ENCODE measurements at regions not wholly inside any gene's neighbourhood (a gene's known extent, or its start where the extent isn't known, plus 50 kb on each side); places are given as distances from the start of the nearest gene placed in this dataset.

GRCh38 chr22:48209473-48210197 lies 1447.2 kb downstream of the TBC1D22A start:
- no peak for TF ChIP-seq CTCF (IDR thresholded peaks at IDR 0.05; ENCODE audit: low read depth, low read length, missing control alignments)
- no peak for DNase-seq (ENCODE audit: low read depth)
- H3K4me3 ChIP-seq (ENCODE audit: low read depth, low read length): no peak overlapping the region

GRCh38 chr22:48208894-48209293 lies 1446.4 kb downstream of the TBC1D22A start:
- no peak for DNase-seq (ENCODE audit: low read depth)
- no peak overlapping the region for H3K4me3 ChIP-seq (ENCODE audit: low read depth, low read length)
- no peak for TF ChIP-seq CTCF (IDR thresholded peaks at IDR 0.05; ENCODE audit: low read depth, low read length, missing control alignments)

GRCh38 chr22:48207919-48208535 lies 1445.6 kb downstream of the TBC1D22A start:
- DNase-seq (ENCODE audit: low read depth): no peak
- no peak for TF ChIP-seq CTCF (IDR thresholded peaks at IDR 0.05; ENCODE audit: low read depth, low read length, missing control alignments)
- H3K4me3 ChIP-seq (ENCODE audit: low read depth, low read length): no peak overlapping the region

GRCh38 chr22:48205790-48206189 lies 1443.3 kb downstream of the TBC1D22A start:
- no peak for TF ChIP-seq CTCF (IDR thresholded peaks at IDR 0.05; ENCODE audit: low read depth, low read length, missing control alignments)
- no peak for DNase-seq (ENCODE audit: low read depth)
- H3K4me3 ChIP-seq (ENCODE audit: low read depth, low read length): no peak overlapping the region

- no peak overlapping the region for H3K4me3 ChIP-seq (ENCODE audit: low read depth, low read length)
- TF ChIP-seq CTCF (IDR thresholded peaks at IDR 0.05; ENCODE audit: low read depth, low read length, missing control alignments): no peak
- no peak for DNase-seq (ENCODE audit: low read depth)
Measured at GRCh38 chr22:48205161-48205560, 1442.7 kb downstream of the TBC1D22A start.

- DNase-seq (ENCODE audit: low read depth): no peak
- no peak for TF ChIP-seq CTCF (IDR thresholded peaks at IDR 0.05; ENCODE audit: low read depth, low read length, missing control alignments)
Measured at GRCh38 chr22:48204296-48204695, 1441.8 kb downstream of the TBC1D22A start.

GRCh38 chr22:48199667-48200066 lies 1437.2 kb downstream of the TBC1D22A start:
- no peak overlapping the region for H3K4me3 ChIP-seq (ENCODE audit: low read depth, low read length)
- DNase-seq (ENCODE audit: low read depth): no peak
- no peak for TF ChIP-seq CTCF (IDR thresholded peaks at IDR 0.05; ENCODE audit: low read depth, low read length, missing control alignments)

More at GRCh38 chr22:48204296-48204695, 1441.8 kb downstream of the TBC1D22A start:
- no peak overlapping the region for H3K4me3 ChIP-seq (ENCODE audit: low read depth, low read length)
